ENCODE measurements at regions not wholly inside any gene's neighbourhood (a gene's known extent, or its start where the extent isn't known, plus 50 kb on each side); places are given as distances from the start of the nearest gene placed in this dataset.

- no peaks in the 10 kb centered on the region for H4K20me1 ChIP-seq (ENCODE audit: insufficient read depth, low read length, poor library complexity, severe bottlenecking)
- H3K27me3 ChIP-seq (ENCODE audit: insufficient read depth, low read length, poor library complexity, severe bottlenecking) = no peaks in the 10 kb centered on the region
- H3K9me3 ChIP-seq (ENCODE audit: insufficient read depth, low read depth, low read length) = no peaks in the 10 kb centered on the region
- TF ChIP-seq CTCF (conservative IDR thresholded peaks at IDR 0.05; ENCODE audit: low read length) (no peak), EZH2phosphoT487 (IDR thresholded peaks at IDR 0.05; ENCODE audit: borderline replicate concordance) (no peak)
- H3K4me1 ChIP-seq (ENCODE audit: insufficient read depth, low read length, poor library complexity, severe bottlenecking) = no peaks in the 10 kb centered on the region
- H3K36me3 ChIP-seq (ENCODE audit: insufficient read depth, low read length) = no peaks in the 10 kb centered on the region
- no peaks in the 10 kb centered on the region for H3F3A ChIP-seq (ENCODE audit: low read depth)
- no peaks in the 10 kb centered on the region for H3K9me2 ChIP-seq (replicated peaks; ENCODE audit: low read depth, low read length)
- no peak overlapping the region for H2AFZ ChIP-seq (ENCODE audit: low read length)
- H3K79me2 ChIP-seq (ENCODE audit: insufficient read depth, low read length) = no peaks in the 10 kb centered on the region
- no peak overlapping the region for H3K4me2 ChIP-seq (ENCODE audit: low read depth, low read length, poor library complexity, severe bottlenecking)
- H3K4me3 ChIP-seq (ENCODE audit: low read length, poor library complexity, severe bottlenecking) = no peak overlapping the region
- H3K9ac ChIP-seq (ENCODE audit: low read depth, low read length, poor library complexity, severe bottlenecking) = no peak overlapping the region
These were observed 59.1 kb upstream of the MRI1 start for GRCh38 chr19:13705201-13705600.

- no peaks in the 10 kb centered on the region for H3K36me3 ChIP-seq (ENCODE audit: insufficient read depth, low read length)
- H3K9ac ChIP-seq (ENCODE audit: low read depth, low read length, poor library complexity, severe bottlenecking) = no peak overlapping the region
- no peaks in the 10 kb centered on the region for H3K79me2 ChIP-seq (ENCODE audit: insufficient read depth, low read length)
- H3K9me3 ChIP-seq (ENCODE audit: insufficient read depth, low read depth, low read length) = no peaks in the 10 kb centered on the region
- H3K4me3 ChIP-seq (ENCODE audit: low read length, poor library complexity, severe bottlenecking) = no peak overlapping the region
- no peaks in the 10 kb centered on the region for H3F3A ChIP-seq (ENCODE audit: low read depth)
- no peaks in the 10 kb centered on the region for H3K4me1 ChIP-seq (ENCODE audit: insufficient read depth, low read length, poor library complexity, severe bottlenecking)
- H3K27me3 ChIP-seq (ENCODE audit: insufficient read depth, low read length, poor library complexity, severe bottlenecking) = no peaks in the 10 kb centered on the region
- H3K9me2 ChIP-seq (replicated peaks; ENCODE audit: low read depth, low read length) = no peaks in the 10 kb centered on the region
- no peak overlapping the region for H2AFZ ChIP-seq (ENCODE audit: low read length)
- no peak overlapping the region for H3K4me2 ChIP-seq (ENCODE audit: low read depth, low read length, poor library complexity, severe bottlenecking)
- H4K20me1 ChIP-seq (ENCODE audit: insufficient read depth, low read length, poor library complexity, severe bottlenecking) = no peaks in the 10 kb centered on the region
- no peak for TF ChIP-seq CTCF (conservative IDR thresholded peaks at IDR 0.05; ENCODE audit: low read length)
- TF ChIP-seq EZH2phosphoT487 (IDR thresholded peaks at IDR 0.05; ENCODE audit: borderline replicate concordance) = no peak
These were observed 62.7 kb upstream of the MRI1 start for GRCh38 chr19:13701624-13702023.

- no peak overlapping the region for H3K4me2 ChIP-seq (ENCODE audit: low read depth, low read length, poor library complexity, severe bottlenecking)
- no peaks in the 10 kb centered on the region for H3K27me3 ChIP-seq (ENCODE audit: insufficient read depth, low read length, poor library complexity, severe bottlenecking)
- H3K4me1 ChIP-seq (ENCODE audit: insufficient read depth, low read length, poor library complexity, severe bottlenecking) = no peaks in the 10 kb centered on the region
- no peaks in the 10 kb centered on the region for H4K20me1 ChIP-seq (ENCODE audit: insufficient read depth, low read length, poor library complexity, severe bottlenecking)
- no peak overlapping the region for H3K9ac ChIP-seq (ENCODE audit: low read depth, low read length, poor library complexity, severe bottlenecking)
- no peak overlapping the region for H3K4me3 ChIP-seq (ENCODE audit: low read length, poor library complexity, severe bottlenecking)
- no peaks in the 10 kb centered on the region for H3K9me3 ChIP-seq (ENCODE audit: insufficient read depth, low read depth, low read length)
- H3F3A ChIP-seq (ENCODE audit: low read depth) = no peaks in the 10 kb centered on the region
- TF ChIP-seq EZH2phosphoT487 (IDR thresholded peaks at IDR 0.05; ENCODE audit: borderline replicate concordance) (no peak), CTCF (conservative IDR thresholded peaks at IDR 0.05; ENCODE audit: low read length) (no peak)
- H3K79me2 ChIP-seq (ENCODE audit: insufficient read depth, low read length) = no peaks in the 10 kb centered on the region
- H3K9me2 ChIP-seq (replicated peaks; ENCODE audit: low read depth, low read length) = no peaks in the 10 kb centered on the region
- no peaks in the 10 kb centered on the region for H3K36me3 ChIP-seq (ENCODE audit: insufficient read depth, low read length)
- H2AFZ ChIP-seq (ENCODE audit: low read length) = no peak overlapping the region
These were observed 63.7 kb upstream of the MRI1 start for GRCh38 chr19:13700621-13701020.
